ACHN (cell line): ENCODE measurements at regions not wholly inside any gene's neighbourhood (a gene's known extent, or its start where the extent isn't known, plus 50 kb on each side); places are given as distances from the start of the nearest gene placed in this dataset.

Experiments used
- DNase-seq: peaks from one replicate; pipeline ENCODE4 v3.0.0-alpha.2; 2015
- in situ Hi-C: cut with HindIII; loops from 2 replicates; pipeline ENCODE4 v1.10.0; 2017; ENCODE audit warnings: low sequenced_read_pairs, low pct_ligation_motif_present, low pct_unique_long_range_greater_than_20kb

DNA sequence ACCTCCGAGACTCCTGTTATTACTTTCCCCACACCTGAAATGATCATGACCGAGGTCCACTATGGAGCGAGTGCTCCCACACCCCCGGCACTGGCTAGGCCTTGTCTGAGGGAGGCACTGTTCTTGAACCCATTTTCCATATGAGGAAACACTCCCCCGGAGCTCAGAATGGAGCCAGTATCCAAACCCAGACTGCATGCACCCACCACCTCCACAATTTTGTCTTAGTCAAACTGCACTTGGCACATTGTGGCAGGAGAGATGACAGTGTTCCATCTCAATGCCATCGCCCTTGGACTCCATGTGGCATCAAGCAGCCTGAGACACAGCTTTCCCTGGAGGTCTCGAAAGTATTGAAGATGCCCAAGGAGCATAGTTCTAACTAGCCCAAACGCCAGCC, 154.1 kb downstream of the NUP210 start:
- DNase-seq = no peak
- in situ Hi-C loops = no loop called here

DNA sequence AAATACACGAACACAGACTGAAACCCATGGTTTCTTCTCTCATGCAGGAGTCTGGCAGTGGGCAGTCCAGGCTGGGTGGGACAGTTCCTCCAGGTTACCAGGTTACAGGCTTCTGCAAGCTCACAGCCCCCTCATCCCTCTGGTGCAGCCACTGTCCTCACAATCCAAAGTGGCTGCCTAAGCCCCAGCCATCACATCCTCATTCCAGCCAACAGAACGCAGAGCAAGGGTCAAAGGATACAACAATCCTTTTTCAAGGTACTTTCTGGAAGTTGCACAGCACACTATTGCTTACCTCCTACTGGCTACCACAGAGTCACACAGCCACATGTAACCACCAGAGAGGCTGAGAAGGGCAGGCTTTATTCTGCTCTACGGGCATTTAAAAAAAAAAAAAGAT, 154.6 kb downstream of the NUP210 start:
- in situ Hi-C loops = no loop called here

DNA sequence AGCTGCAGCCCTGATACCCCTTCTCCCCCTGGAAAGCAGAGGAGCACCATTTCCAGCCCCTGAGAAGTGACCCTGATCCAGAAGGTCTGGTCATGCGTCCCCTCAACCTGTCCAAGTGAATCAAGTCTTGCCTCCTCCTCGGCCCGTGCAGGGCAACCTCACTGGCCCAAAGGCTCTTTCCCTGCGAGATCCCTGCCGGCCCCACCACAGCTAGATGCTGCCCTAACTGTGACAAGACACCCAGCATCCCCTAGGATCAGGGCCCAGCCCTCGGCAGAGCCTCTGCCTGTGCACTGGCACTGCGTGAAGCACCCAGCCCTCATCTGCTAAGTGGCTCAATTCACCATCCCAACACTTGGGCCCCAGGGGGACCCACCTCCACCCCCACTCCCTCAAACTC, 155.1 kb downstream of the NUP210 start:
- no peak for DNase-seq
- in situ Hi-C loops = no loop called here

More for the DNA sequence above, 154.6 kb downstream of the NUP210 start:
- DNase-seq = no peak

- in situ Hi-C loops = no loop called here
Measured at GRCh38 chr3:13264468-13264795, 155.7 kb downstream of the NUP210 start.

DNA sequence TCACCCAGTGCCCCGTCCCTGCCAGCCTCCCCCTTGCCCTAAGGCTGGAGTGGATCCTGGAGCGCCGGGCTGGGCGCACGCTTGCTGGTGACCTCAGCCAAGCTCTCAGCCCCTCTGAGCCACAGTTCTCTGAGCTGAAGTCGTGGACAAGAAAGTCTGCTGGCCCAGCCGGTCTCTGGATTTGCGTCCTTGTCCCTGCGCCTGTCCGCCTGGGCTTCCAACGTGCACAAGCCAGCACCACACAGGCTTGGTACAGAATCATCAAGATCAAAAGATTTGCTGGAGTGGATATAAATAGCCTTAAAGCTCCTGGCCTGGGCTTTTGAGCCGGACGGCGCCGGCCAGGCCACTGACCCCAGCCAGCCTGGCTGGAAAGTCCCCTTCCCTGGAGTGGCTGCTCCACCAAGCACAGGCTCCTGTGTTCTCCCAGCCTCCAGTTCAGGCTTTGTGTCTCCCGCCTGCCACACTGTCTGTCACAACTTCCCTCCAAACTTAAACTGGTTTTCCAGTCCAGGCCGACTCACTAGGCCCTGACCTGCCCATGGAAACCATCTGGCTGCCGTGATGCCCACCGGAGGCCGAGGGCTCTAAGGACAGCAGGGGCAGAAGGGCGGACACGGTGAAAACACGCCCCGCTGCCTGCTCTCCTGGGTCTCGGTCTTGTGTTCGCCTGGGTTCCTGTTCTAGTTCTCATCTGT, 156.2 kb downstream of the NUP210 start:
- no peak for DNase-seq
- in situ Hi-C loops = no loop called here

More at GRCh38 chr3:13264468-13264795, 155.7 kb downstream of the NUP210 start:
- no peak for DNase-seq

DNA sequence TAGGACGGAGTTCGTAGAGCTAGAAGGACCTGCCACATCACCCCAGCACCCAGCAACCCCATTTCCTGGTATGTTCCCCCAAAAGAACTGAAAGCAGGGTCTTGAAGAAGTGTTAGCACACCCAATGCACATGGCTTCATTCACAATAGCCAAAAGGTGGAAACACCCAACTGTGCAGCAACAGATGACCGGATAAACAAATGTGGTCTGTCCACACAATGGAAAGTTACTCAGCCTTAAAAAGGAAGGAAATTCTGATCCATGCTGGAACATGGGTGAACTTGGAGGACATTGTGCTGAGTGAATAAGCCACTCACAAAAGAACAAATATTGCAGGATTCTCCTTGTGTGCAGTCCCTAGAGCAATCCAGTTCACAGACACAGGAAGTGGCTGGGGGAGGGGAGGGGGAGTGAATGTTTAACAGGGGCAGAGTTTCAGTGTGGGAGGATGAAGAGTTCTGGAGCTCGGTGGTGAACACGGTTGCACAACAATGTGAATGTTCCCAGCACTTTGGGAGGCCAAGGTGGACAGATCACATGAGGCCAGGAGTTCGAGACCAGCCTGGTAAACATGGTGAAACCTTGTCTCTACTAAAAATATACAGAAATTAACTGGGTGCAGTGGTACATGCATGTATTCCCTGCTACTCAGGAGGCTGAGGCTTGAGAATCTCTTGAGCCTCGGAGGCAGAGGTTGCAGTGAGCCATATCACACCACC, 157.5 kb downstream of the NUP210 start:
- DNase-seq = peak; percentile 11
- in situ Hi-C loops = no loop called here

DNA sequence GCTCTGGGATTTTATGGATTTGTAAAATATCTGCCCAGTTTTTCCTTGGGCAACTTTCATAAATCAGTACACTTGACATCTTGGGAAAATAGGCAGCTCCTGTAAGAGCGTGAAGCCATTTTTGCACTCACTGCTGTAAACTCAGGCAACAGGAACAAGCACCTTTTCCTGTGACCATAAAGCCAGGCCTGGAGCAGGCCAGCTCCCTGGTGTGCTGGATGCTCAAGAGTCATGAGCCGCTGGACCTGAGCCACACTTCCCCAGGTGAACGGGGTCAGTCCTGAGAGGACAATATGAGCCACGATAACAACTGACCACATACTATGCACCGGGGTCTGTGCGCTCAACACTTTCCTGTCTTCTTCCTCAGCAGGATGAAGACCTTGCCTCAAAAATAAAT, 158.2 kb downstream of the NUP210 start:
- in situ Hi-C loops = no loop called here
- DNase-seq = no peak

DNA sequence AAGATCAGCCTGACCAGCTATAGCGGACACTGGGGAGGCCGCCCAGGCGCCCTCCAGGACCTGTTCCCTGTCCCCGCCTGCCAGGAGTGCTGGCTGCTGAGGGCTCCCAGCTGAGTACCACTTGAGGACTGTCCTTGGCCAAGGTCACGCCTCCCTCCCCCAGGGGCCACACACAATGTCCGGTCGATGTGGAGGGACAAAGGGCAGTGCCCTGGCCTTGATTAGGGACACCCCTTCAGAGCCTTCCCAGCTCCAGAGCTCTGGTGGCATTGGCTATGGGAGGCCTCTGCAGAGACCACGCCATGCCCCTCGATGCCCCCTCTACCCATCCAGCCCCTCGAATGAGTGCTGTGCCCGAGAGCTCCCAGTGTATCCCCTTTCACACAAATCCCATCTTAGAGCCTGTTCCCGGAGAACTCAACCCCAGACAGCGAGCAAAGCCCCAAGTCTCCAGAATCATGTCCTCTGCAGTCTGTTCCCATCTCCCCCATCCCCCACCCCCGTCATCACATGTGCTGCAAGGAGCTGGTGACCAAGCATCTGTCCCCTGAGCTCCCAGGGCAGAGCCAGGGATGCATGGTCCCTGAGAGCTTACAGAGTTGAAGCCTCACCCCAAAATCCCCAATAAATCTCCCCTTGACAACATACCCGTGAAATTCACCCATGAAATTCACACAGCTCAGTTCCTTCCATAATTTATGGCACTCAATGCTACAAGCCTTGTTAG, 158.9 kb downstream of the NUP210 start:
- DNase-seq = no peak
- in situ Hi-C loops = no loop called here

GRCh38 chr3:13260259-13261103, 159.6 kb downstream of the NUP210 start:
- DNase-seq = no peak
- in situ Hi-C loops = no loop called here

DNA sequence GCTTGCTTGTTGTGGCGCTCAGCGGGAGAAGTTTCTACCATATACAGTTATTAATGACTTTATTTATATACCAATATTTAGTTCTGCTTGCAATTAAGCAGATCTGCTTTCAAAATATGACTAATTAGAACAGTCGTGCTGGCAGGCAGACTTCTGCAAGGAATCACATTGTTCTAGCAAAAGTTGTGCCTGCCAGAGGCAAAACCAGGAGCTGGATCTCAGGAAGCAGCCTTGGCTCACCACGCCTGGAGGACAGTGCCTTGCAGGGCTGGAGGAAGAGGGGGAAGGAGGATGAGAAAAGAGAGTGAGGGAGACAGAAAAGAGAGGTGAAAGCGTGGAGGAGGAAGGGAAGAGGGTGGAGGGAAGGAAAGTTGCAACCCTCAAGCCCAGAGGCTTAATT, 160.3 kb downstream of the NUP210 start:
- in situ Hi-C loops = no loop called here
- no peak for DNase-seq

DNA sequence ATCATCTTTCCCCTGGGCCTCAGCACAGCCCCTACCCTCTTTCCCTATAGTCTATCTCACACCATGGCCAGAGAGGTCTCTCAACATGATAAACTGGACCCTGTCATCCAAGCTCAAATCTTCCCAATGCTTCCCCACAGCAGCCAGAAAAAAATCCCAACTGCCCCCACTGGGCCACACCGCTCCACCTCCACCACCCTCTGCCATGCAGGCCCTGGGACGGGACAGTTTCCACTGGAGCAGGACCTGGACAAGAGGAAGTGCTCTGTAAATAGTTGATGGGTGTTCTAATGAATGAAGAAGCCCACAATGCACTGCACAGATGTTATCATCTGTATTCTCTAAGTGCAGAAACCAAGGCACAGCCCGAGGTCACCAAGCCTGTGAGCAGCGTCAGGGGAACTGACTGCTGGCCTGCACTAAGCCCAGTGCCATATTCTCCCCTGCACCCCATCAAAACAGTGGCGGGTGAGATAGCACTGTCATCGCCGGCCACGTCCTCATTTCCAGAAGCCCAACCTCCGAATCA, 161.1 kb downstream of the NUP210 start:
- in situ Hi-C loops = no loop called here

GRCh38 chr3:13258280-13258679, 161.8 kb downstream of the NUP210 start:
- DNase-seq = no peak
- in situ Hi-C loops = no loop called here

More for the DNA sequence above, 161.1 kb downstream of the NUP210 start:
- DNase-seq = no peak

DNA sequence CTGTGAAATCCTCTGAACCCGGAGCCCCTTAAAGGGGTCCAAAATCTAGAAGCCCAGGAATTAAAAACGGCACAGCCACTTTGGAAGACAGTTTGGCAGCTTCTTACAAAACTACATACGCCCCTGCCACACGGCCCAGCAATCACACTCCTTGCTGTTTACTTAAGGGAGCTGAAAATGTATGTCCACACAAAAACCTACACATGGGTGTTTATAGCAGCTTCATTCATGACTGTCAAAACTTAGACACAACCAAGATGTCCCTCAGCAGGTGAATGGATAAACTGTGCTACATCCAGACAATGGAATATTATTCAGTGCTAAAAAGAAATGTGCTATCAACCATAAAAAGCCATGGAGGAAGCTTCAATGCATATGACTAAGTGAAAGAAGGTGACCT, 162.5 kb downstream of the NUP210 start:
- in situ Hi-C loops = no loop called here
- no peak for DNase-seq

DNA sequence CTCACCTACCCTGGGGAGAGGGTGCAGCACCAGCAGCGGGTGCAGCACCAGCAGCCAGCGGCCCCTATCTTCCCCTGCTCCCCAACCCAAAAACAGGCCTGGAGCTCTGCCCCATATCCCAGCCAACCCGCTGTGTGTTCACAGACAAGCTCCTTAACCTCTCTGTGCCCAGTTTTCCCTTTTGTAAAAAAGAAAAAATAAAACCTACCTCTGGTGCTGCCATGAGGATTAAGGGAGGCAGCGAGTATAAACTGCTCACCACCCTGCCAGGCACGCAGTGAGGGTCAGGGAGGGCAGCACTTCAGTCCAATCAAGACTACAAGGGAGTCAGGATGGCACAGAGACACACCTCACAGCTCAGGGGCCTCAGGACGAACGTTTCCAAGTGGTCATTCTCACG, 163.3 kb downstream of the NUP210 start:
- DNase-seq = no peak
- in situ Hi-C loops = no loop called here

DNA sequence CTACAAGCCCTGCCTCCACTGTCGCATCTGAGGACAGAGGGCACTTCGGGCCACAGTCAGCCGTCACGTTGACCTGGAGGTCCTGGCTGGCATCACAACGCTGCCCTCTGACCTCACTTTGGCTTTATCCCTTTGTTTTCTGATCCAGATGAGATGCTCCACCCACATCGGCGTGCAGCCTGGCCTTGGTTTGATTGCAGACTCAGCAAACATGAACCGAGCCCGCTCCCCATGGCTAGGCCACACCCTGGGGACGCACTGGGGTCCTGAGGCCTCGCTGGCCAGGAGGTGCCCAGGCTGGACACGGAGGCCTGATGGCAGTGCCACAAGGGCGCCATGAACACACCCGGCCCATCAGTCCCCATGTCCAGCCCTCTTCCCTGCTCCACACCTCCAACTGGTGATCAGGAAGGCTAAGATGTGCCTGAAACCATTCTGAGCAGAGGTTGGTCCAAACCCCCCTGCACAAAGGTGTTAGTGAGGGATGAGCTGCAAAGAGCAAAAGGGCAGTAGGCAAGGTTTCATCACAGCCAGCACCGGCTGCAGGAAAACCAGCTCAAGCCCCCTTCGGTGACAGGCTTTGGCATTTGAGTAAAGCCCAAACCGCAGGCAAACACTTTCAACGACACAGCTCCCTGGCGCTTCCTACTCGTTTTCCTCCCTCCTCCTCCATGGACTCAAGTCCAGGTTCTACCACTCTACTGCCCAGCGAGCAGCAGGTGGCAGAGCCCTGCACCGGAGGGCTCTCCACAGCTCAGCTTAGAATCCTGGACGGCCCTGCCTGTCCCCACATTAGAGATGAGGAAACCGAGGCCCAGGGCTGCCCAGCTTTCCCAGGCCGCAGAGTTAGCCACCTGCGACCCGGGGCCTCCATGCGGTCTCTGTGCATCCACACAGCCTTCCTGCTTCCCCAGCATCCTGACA, 165.8 kb downstream of the NUP210 start:
- DNase-seq = no peak
- in situ Hi-C loops = no loop called here

DNA sequence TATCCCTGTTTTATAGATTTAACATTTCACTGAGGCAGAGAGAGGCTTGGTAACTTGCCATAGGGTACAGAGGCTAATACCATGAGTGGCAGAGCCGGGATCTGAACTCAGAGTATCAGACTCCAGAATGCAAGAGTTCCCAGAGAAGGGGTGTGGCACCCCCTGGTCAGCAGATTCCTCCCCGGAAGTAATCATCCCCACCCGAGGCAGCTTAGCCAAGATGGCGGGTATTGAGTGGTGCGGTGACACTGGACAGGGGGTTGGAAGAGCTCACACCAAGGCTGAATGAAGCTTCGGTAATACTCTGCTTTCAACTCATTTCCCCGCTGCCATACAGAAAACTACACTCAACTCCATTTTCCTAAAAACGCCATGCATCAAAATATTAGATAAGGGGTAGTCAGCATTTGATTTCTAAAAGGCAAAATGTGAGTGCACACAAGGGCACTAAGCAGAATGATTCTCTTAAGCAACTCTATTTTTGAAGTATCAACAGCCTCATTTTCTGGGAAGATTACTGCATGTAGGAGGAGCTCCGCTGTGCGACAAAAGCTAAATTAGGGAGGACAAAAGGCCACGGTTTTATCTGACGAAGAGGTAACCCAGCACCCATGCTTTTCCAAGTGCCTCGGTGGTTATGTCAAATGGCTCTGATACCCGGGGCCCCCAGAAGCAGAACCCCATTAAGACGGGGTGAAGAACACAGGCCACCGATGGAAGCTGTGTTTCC, 166.7 kb downstream of the NUP210 start:
- DNase-seq = no peak
- in situ Hi-C loops = no loop called here

DNA sequence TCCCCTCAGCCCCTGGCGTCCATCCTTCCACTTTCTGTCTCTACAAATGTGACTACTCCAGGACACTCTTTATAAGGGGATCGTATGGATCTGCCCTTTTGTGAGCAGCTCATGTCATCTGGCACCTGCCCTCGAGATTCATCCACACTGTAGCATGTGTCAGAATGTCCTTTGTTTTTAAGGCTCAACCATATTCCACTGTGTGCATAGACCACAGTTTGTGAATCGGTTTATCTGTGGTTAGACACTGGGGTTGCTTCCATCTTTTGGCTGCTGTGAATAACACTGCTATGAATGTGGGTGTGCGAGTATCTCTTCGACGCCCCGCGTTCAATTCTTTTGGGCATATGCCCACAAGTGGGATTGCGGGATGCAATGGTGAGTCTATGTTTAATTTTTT, 167.9 kb downstream of the NUP210 start:
- DNase-seq = no peak
- in situ Hi-C loops = no loop called here
